A549 (cell line): ENCODE measurements at regions not wholly inside any gene's neighbourhood (a gene's known extent, or its start where the extent isn't known, plus 50 kb on each side); places are given as distances from the start of the nearest gene placed in this dataset.
A peak's percentile ranks its signal among the peaks of the same experiment; 100 is the strongest.

Experiments
- CEBPB ChIP-seq, 2 experiments: fragments of >200 bp in 1 of 2; sonication (Bioruptor Twin) in 1 of 2; formaldehyde crosslinking in 1 of 2; IDR thresholded peaks; 2 replicates each; pipeline ENCODE4 v1.6.1; 2012 to 2016
- CTCF ChIP-seq: fragments of >200 bp; sonication (Bioruptor Twin); formaldehyde crosslinking; IDR thresholded peaks from 3 replicates; pipeline ENCODE4 v1.5.1; 2016
- GATA3 ChIP-seq: IDR thresholded peaks from 2 replicates; pipeline ENCODE4 v1.6.1; 2012; ENCODE audit warnings: borderline replicate concordance
- MAFK ChIP-seq: fragments of 450-650 bp; IDR thresholded peaks from 2 replicates; pipeline ENCODE4 v1.6.1; 2014; ENCODE audit not compliant: partially characterized antibody
- RCOR1 ChIP-seq: fragments of 150-350 bp; IDR thresholded peaks from 2 replicates; pipeline ENCODE4 v1.6.1; 2014; ENCODE audit warnings: antibody characterized with exemption, low read length, low read depth
- SMC3 ChIP-seq: fragments of >200 bp; sonication (Bioruptor Twin); formaldehyde crosslinking; IDR thresholded peaks from 3 replicates; pipeline ENCODE4 v1.6.1; 2018; ENCODE audit warnings: inconsistent platforms
- TP53 ChIP-seq: fragments of 250-450 bp; sonication (Bioruptor Pico); IDR thresholded peaks from 2 replicates; pipeline ENCODE4 v1.5.0; 2021; ENCODE audit warnings: mild to moderate bottlenecking, moderate library complexity
- ZNF302 ChIP-seq: fragments of 250-450 bp; sonication (Bioruptor Pico); IDR thresholded peaks from 2 replicates; pipeline ENCODE4 v1.9.0; 2021; ENCODE audit warnings: inconsistent platforms, mild to moderate bottlenecking, moderate library complexity

DNA sequence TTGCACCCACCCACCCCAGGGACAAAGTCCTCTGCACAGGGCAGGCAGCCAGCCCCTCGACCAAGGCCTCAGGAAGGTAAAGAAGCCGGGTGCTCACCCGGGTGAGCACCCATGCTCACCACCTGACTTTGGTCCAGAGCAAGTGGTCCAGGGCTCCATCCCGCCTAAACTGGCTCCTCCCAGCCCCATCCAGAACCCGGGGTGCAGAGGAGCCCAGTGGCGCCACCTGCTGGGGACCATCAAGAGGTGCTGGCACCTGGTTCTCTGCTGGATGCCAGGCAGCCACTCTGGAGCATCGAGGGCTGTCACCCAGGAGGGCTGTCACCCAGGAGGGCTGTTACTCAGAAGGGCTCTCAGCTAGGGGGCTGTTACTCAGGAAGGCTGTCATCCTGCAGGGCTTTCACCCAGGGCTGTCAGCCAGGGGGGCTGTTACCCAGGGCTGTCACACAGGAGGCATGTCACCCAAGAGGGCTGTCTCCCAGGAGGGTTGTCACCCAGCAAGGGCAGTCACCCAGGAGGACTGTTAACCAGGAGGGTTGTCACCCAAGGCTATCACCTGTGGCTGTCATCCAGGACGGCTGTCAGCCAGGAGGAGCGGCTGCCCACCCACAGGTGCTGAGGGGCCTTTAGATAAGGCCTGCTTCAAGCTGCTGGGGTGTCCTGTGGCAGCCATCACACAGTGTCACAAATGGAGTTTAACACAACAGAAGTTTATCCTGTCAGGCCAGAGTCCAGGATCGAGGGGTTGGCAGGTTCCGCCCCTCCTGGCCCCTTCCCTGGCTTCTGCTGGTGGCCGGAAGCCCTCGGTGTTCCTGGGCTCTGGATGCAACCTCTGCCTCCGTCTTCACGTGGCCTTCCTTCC, 98.5 kb downstream of the TNFRSF13B start:
- TF ChIP-seq RCOR1 (no peak), GATA3 (no peak), MAFK (no peak), CTCF (peak; percentile 59), SMC3 (peak; percentile 54; the same call in 1 of the 3 replicates), CEBPB (IDR thresholded peaks at IDR 0.05) (no peak), ZNF302 (CRISPR knock-in tag) (no peak), TP53 (CRISPR knock-in tag) (no peak)
